Panc1 (cell line): ENCODE measurements at regions not wholly inside any gene's neighbourhood (a gene's known extent, or its start where the extent isn't known, plus 50 kb on each side); places are given as distances from the start of the nearest gene placed in this dataset.

Source experiments
- ATAC-seq: fragments of 200-7000 bp; cut with Tn5 transposase; 2 replicates; pipeline ENCODE4 v1.9.1; 2020; ENCODE audit warnings: mild to moderate bottlenecking, moderate library complexity
- BruUV-seq: library from RNA; stranded (reverse); fragments of 400-500 nt; replicated peaks from 2 replicates; lab custom pipeline; 2021; lab: Mats Ljungman, UMichigan
- CTCF ChIA-PET: fragments of 300-600 bp; sonication (Branson Sonifier 250); formaldehyde crosslinking; loops from one replicate; lab custom pipeline; 2022; ENCODE audit warnings: antibody characterized with exemption; lab: Charles Lee
- POLR2A ChIA-PET: fragments of 300-600 bp; sonication (Branson Sonifier 250); formaldehyde crosslinking; loops from one replicate; lab custom pipeline; 2022; ENCODE audit warnings: antibody characterized with exemption; lab: Charles Lee
- DNase-seq: peaks from one replicate; pipeline ENCODE4 v3.0.0-alpha.2; 2010; ENCODE audit warnings: low read depth, low spot score
- H3K27ac ChIP-seq: 2 replicates; pipeline ENCODE4 v1.5.1; 2011; ENCODE audit warnings: mild to moderate bottlenecking, low read length, inconsistent platforms
- H3K27me3 ChIP-seq: fragments of 200-500 bp; sonication (Bioruptor generic); 2 replicates; pipeline ENCODE4 v1.6.0; 2014; ENCODE audit warnings: low read length, inconsistent platforms; ENCODE audit not compliant: control insufficient read depth, insufficient read depth
- H3K36me3 ChIP-seq: fragments of 200-500 bp; sonication (Bioruptor generic); 2 replicates; pipeline ENCODE4 v1.5.1; 2014; ENCODE audit warnings: inconsistent platforms, mild to moderate bottlenecking, low read length, moderate library complexity; ENCODE audit not compliant: control insufficient read depth, insufficient read depth
- H3K4me1 ChIP-seq: 2 replicates; pipeline ENCODE4 v1.5.1; 2011; ENCODE audit warnings: inconsistent platforms, mild to moderate bottlenecking, low read length, moderate library complexity; ENCODE audit not compliant: control insufficient read depth, insufficient read depth
- H3K4me3 ChIP-seq, 2 experiments: 2 replicates each; pipeline ENCODE4 v1.5.1; 2011 to 2012; ENCODE audit warnings: low read depth in 2 of 2, low read length in 2 of 2, mild to moderate bottlenecking in 2 of 2, inconsistent platforms in 1 of 2, moderate library complexity in 1 of 2
- H3K9me3 ChIP-seq: fragments of 200-500 bp; sonication (Bioruptor generic); 2 replicates; pipeline ENCODE4 v1.5.1; 2014; ENCODE audit warnings: low read depth, mild to moderate bottlenecking, inconsistent platforms, low read length, moderate library complexity; ENCODE audit not compliant: control insufficient read depth, insufficient read depth
- CTCF ChIP-seq: fragments of 450-650 bp; IDR thresholded peaks from 2 replicates; pipeline ENCODE4 v1.5.1; 2017; ENCODE audit warnings: mild to moderate bottlenecking
- POLR2AphosphoS5 ChIP-seq: IDR thresholded peaks from 2 replicates; pipeline ENCODE4 v1.6.1; 2012; ENCODE audit warnings: mild to moderate bottlenecking, low read depth, low read length, moderate library complexity
- SIN3A ChIP-seq: IDR thresholded peaks from 2 replicates; pipeline ENCODE4 v1.6.1; 2012; ENCODE audit warnings: low read depth, mild to moderate bottlenecking, low read length, moderate library complexity, borderline replicate concordance; ENCODE audit not compliant: insufficient read depth
- TCF7L2 ChIP-seq: IDR thresholded peaks from 2 replicates; pipeline ENCODE4 v1.6.1; 2011; ENCODE audit warnings: mild to moderate bottlenecking, low read depth, low read length, inconsistent platforms
- in situ Hi-C: cut with HindIII; loops from 2 replicates; pipeline ENCODE4 v1.10.0; 2016; ENCODE audit warnings: low sequenced_read_pairs, low pct_unique_long_range_greater_than_20kb
- intact Hi-C: fragments of 100-400 bp; cut with micrococcal nuclease; formaldehyde crosslinking; loops from one replicate; pipeline ENCODE4 v1.10.0; 2022; ENCODE audit not compliant: unreplicated experiment
- TF ChIP-seq, protein P1 (sequence below), 2 experiments: IDR thresholded peaks; 2 replicates each; pipeline ENCODE4 v1.6.1; 2011 to 2012; ENCODE audit warnings: low read depth in 2 of 2, control low read depth in 1 of 2, low read length in 1 of 2, mild to moderate bottlenecking in 1 of 2, moderate library complexity in 1 of 2; ENCODE audit not compliant: insufficient read depth in 1 of 2

DNA sequence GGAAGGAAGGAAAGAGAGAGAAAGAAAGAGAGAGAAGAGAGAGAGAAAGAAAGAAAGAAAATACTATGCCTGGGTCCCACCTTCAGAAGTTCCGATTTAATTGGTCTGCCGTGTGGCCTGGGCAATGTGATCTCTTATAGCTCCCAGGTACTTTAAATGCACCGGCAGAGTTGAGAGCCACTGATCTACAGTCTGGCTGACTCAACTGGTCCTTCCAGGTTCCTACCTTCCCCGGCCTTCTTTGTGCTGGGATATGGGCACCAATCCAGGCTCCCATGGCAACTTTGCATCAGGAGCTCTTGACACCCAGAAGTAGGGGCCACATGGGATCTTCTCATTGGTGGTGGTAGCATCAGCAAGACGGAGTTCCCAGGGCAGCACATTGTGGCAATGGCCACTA lies 186.5 kb upstream of the ATP6AP2 start:
- ATAC-seq (no peak), DNase-seq (no peak)
- Histone ChIP-seq H3K27me3 (no peaks in the 10 kb centered on the region), H3K27ac (no peak overlapping the region), H3K4me1 (no peaks in the 10 kb centered on the region), H3K9me3 (no peaks in the 10 kb centered on the region), H3K36me3 (no peaks in the 10 kb centered on the region), H3K4me3 (no peak overlapping the region)
- TF ChIP-seq CTCF (no peak), POLR2AphosphoS5 (no peak), SIN3A (no peak), TCF7L2 (no peak)
- TF ChIP-seq, protein P1, sequence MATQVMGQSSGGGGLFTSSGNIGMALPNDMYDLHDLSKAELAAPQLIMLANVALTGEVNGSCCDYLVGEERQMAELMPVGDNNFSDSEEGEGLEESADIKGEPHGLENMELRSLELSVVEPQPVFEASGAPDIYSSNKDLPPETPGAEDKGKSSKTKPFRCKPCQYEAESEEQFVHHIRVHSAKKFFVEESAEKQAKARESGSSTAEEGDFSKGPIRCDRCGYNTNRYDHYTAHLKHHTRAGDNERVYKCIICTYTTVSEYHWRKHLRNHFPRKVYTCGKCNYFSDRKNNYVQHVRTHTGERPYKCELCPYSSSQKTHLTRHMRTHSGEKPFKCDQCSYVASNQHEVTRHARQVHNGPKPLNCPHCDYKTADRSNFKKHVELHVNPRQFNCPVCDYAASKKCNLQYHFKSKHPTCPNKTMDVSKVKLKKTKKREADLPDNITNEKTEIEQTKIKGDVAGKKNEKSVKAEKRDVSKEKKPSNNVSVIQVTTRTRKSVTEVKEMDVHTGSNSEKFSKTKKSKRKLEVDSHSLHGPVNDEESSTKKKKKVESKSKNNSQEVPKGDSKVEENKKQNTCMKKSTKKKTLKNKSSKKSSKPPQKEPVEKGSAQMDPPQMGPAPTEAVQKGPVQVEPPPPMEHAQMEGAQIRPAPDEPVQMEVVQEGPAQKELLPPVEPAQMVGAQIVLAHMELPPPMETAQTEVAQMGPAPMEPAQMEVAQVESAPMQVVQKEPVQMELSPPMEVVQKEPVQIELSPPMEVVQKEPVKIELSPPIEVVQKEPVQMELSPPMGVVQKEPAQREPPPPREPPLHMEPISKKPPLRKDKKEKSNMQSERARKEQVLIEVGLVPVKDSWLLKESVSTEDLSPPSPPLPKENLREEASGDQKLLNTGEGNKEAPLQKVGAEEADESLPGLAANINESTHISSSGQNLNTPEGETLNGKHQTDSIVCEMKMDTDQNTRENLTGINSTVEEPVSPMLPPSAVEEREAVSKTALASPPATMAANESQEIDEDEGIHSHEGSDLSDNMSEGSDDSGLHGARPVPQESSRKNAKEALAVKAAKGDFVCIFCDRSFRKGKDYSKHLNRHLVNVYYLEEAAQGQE (IDR thresholded peaks at IDR 0.05; ENCODE audit: insufficient read depth in 1 of 2, low read depth in 2 of 2, low read length in 1 of 2): no peak
- in situ Hi-C loops (no loop called here), intact Hi-C loops (no loop called here)
- POLR2A ChIA-PET: no interaction called here
- BruUV-seq: no TSS peak
- CTCF ChIA-PET: no interaction called here

GRCh38 chrX:40392599-40392998 lies 188.2 kb upstream of the ATP6AP2 start:
- ATAC-seq: no peak
- in situ Hi-C loops: no loop called here
- no peaks in the 10 kb centered on the region for H3K36me3 ChIP-seq

More at GRCh38 chrX:40392599-40392998, 188.2 kb upstream of the ATP6AP2 start:
- Histone ChIP-seq H3K27me3 (no peaks in the 10 kb centered on the region), H3K4me3 (no peak overlapping the region), H3K27ac (no peak overlapping the region), H3K4me1 (no peaks in the 10 kb centered on the region), H3K9me3 (no peaks in the 10 kb centered on the region)
- CTCF ChIA-PET: no interaction called here
- TF ChIP-seq POLR2AphosphoS5: no peak
- TF ChIP-seq, protein P1 (IDR thresholded peaks at IDR 0.05; ENCODE audit: insufficient read depth in 1 of 2, low read depth in 2 of 2, low read length in 1 of 2): no peak
- TF ChIP-seq SIN3A: no peak
- TF ChIP-seq TCF7L2: no peak
- no peak for TF ChIP-seq CTCF
- no TSS peak for BruUV-seq
- no peak for DNase-seq
- POLR2A ChIA-PET: no interaction called here
- intact Hi-C loops: no loop called here
